WTC11 (cell line): ENCODE measurements at regions not wholly inside any gene's neighbourhood (a gene's known extent, or its start where the extent isn't known, plus 50 kb on each side); places are given as distances from the start of the nearest gene placed in this dataset.

Experiments
- ATAC-seq: fragments of 200-7000 bp; cut with Tn5 transposase; 2 replicates; pipeline ENCODE4 v1.10.0; 2021; ENCODE audit warnings: mild to moderate bottlenecking, moderate library complexity
- CTCF ChIA-PET: fragments of 300-600 bp; sonication (Branson Sonifier 250); formaldehyde crosslinking; loops from one replicate; lab custom pipeline; 2021; ENCODE audit warnings: antibody characterized with exemption; lab: Charles Lee
- POLR2A ChIA-PET: fragments of 350-600 bp; sonication (Branson Sonifier 250); formaldehyde crosslinking; loops from one replicate; lab custom pipeline; 2021; ENCODE audit warnings: antibody characterized with exemption; lab: Charles Lee
- DNase-seq: peaks from one replicate; pipeline ENCODE4 v3.0.0; 2021; ENCODE audit warnings: low spot score
- H3K27ac Mint-ChIP-seq: 2 replicates; pipeline ENCODE4 v1.8.0; 2021; ENCODE audit warnings: mixed read lengths
- H3K27me3 Mint-ChIP-seq: 2 replicates; pipeline ENCODE4 v1.8.0; 2021; ENCODE audit warnings: low read depth, mild to moderate bottlenecking, moderate library complexity, mixed read lengths
- H3K36me3 Mint-ChIP-seq: 2 replicates; pipeline ENCODE4 v1.8.0; 2021; ENCODE audit warnings: mixed read lengths
- H3K4me1 Mint-ChIP-seq: 2 replicates; pipeline ENCODE4 v1.8.0; 2022; ENCODE audit warnings: mixed read lengths
- H3K4me3 Mint-ChIP-seq: 2 replicates; pipeline ENCODE4 v1.8.0; 2021; ENCODE audit warnings: mild to moderate bottlenecking, moderate library complexity, mixed read lengths
- H3K9me3 Mint-ChIP-seq: 2 replicates; pipeline ENCODE4 v1.8.0; 2021; ENCODE audit warnings: mixed read lengths
- ATF6 ChIP-seq: sonication (generic); formaldehyde crosslinking; IDR thresholded peaks from 2 replicates; pipeline ENCODE4 v1.8.1; 2023; ENCODE audit warnings: mild to moderate bottlenecking, missing genetic modification reagents
- CBFB ChIP-seq: sonication (generic); formaldehyde crosslinking; IDR thresholded peaks from 2 replicates; pipeline ENCODE4 v1.8.1; 2022; ENCODE audit warnings: mild to moderate bottlenecking, low read depth, missing genetic modification reagents
- CDX4 ChIP-seq: fragments of 250-450 bp; sonication (Bioruptor Pico); IDR thresholded peaks from 2 replicates; pipeline ENCODE4 v1.9.0; 2021; ENCODE audit warnings: moderate library complexity, mild to moderate bottlenecking, inconsistent platforms, borderline replicate concordance
- ESRRA ChIP-seq: sonication (generic); formaldehyde crosslinking; IDR thresholded peaks from 2 replicates; pipeline ENCODE4 v1.8.1; 2022; ENCODE audit warnings: mild to moderate bottlenecking, missing genetic modification reagents, borderline replicate concordance
- FOXP1 ChIP-seq: sonication (generic); formaldehyde crosslinking; IDR thresholded peaks from 2 replicates; pipeline ENCODE4 v1.8.0; 2022; ENCODE audit warnings: missing genetic modification reagents, mild to moderate bottlenecking, moderate library complexity, borderline replicate concordance
- GTF2I ChIP-seq: fragments of 250-450 bp; sonication (Bioruptor Pico); conservative IDR thresholded peaks from 2 replicates; pipeline ENCODE4 v1.4.0; 2021; ENCODE audit warnings: mild to moderate bottlenecking
- JAZF1 ChIP-seq: fragments of 250-450 bp; sonication (Bioruptor Pico); IDR thresholded peaks from 2 replicates; pipeline ENCODE4 v1.9.0; 2021; ENCODE audit warnings: moderate library complexity, mild to moderate bottlenecking, inconsistent platforms
- KAT7 ChIP-seq: sonication (generic); formaldehyde crosslinking; IDR thresholded peaks from 2 replicates; pipeline ENCODE4 v1.8.1; 2023; ENCODE audit warnings: missing genetic modification reagents, mild to moderate bottlenecking, borderline replicate concordance
- MLX ChIP-seq: sonication (generic); formaldehyde crosslinking; IDR thresholded peaks from 2 replicates; pipeline ENCODE4 v1.8.1; 2023; ENCODE audit warnings: mild to moderate bottlenecking, missing genetic modification reagents, moderate library complexity
- MYBL2 ChIP-seq: sonication (generic); formaldehyde crosslinking; IDR thresholded peaks from 2 replicates; pipeline ENCODE4 v1.8.1; 2023; ENCODE audit warnings: mild to moderate bottlenecking, moderate library complexity, missing genetic modification reagents
- PREB ChIP-seq: sonication (generic); formaldehyde crosslinking; IDR thresholded peaks from 2 replicates; pipeline ENCODE4 v1.8.1; 2022; ENCODE audit warnings: mild to moderate bottlenecking, missing genetic modification reagents, moderate library complexity, borderline replicate concordance
- RELA ChIP-seq: sonication (generic); formaldehyde crosslinking; IDR thresholded peaks from 2 replicates; pipeline ENCODE4 v1.8.1; 2022; ENCODE audit warnings: missing genetic modification reagents, mild to moderate bottlenecking, borderline replicate concordance
- STAT6 ChIP-seq: sonication (generic); formaldehyde crosslinking; conservative IDR thresholded peaks from 2 replicates; pipeline ENCODE4 v1.8.1; 2023; ENCODE audit warnings: mild to moderate bottlenecking, low read depth, missing genetic modification reagents, moderate library complexity
- TP53 ChIP-seq: sonication (generic); formaldehyde crosslinking; IDR thresholded peaks from 2 replicates; pipeline ENCODE4 v1.8.1; 2023; ENCODE audit warnings: mild to moderate bottlenecking, missing genetic modification reagents
- USF1 ChIP-seq: sonication (generic); formaldehyde crosslinking; IDR thresholded peaks from 2 replicates; pipeline ENCODE4 v1.8.0; 2022; ENCODE audit warnings: mild to moderate bottlenecking, missing genetic modification reagents
- ZBTB21 ChIP-seq: sonication (generic); formaldehyde crosslinking; IDR thresholded peaks from 2 replicates; pipeline ENCODE4 v1.8.1; 2023; ENCODE audit warnings: mild to moderate bottlenecking, missing genetic modification reagents, borderline replicate concordance
- ZNF219 ChIP-seq: sonication (generic); formaldehyde crosslinking; IDR thresholded peaks from 2 replicates; pipeline ENCODE4 v1.8.0; 2023; ENCODE audit warnings: missing genetic modification reagents, mild to moderate bottlenecking, borderline replicate concordance
- ZNF281 ChIP-seq: sonication (generic); formaldehyde crosslinking; IDR thresholded peaks from 2 replicates; pipeline ENCODE4 v1.8.0; 2023; ENCODE audit warnings: mild to moderate bottlenecking, missing genetic modification reagents
- ZNF396 ChIP-seq: fragments of 250-450 bp; sonication (Bioruptor Pico); IDR thresholded peaks from 2 replicates; pipeline ENCODE4 v1.8.0; 2021; ENCODE audit warnings: mild to moderate bottlenecking, moderate library complexity, borderline replicate concordance
- ZNF425 ChIP-seq: fragments of 250-450 bp; sonication (Bioruptor Pico); conservative IDR thresholded peaks from 2 replicates; pipeline ENCODE4 v1.9.0; 2021; ENCODE audit warnings: mild to moderate bottlenecking

- ChIA-PET CTCF (interaction anchor here (1.6 to 1.8 kb wide), 2 partner anchors 15 to 63 kb away, joined by 4 to 9 read pairs; no protein-coding TSS in a partner anchor), POLR2A (no interaction called here)
- no peak for TF ChIP-seq JAZF1 (CRISPR knock-in tag)
- TF ChIP-seq ZNF425 = no peak
- TF ChIP-seq KAT7 (CRISPR knock-in tag) = no peak
- no peak for TF ChIP-seq MLX (CRISPR knock-in tag)
- TF ChIP-seq GTF2I (CRISPR knock-in tag) = no peak
- no peak for TF ChIP-seq TP53 (CRISPR knock-in tag)
- no peak for TF ChIP-seq ESRRA
- no peak for TF ChIP-seq FOXP1 (CRISPR knock-in tag)
- TF ChIP-seq ZNF396 (CRISPR knock-in tag) = no peak
- no peak for TF ChIP-seq RELA
- TF ChIP-seq CDX4 (CRISPR knock-in tag) = no peak
- no peak for TF ChIP-seq ATF6
- no peak for TF ChIP-seq STAT6 (CRISPR knock-in tag)
- no peak for TF ChIP-seq ZBTB21 (CRISPR knock-in tag)
- ATAC-seq = no peak
- H3K9me3 Mint-ChIP-seq = no peaks in the 10 kb centered on the region
- H3K27ac Mint-ChIP-seq = no peak overlapping the region
- peaks cover 55% of the 10 kb centered on the region for H3K4me1 Mint-ChIP-seq
- DNase-seq = no peak
- H3K36me3 Mint-ChIP-seq = no peaks in the 10 kb centered on the region
- H3K27me3 Mint-ChIP-seq = peaks cover 3% of the 10 kb centered on the region; the same call in 1 of the 2 replicates
- no peak overlapping the region for H3K4me3 Mint-ChIP-seq
These were observed 73.3 kb upstream of the LYZL2 start for GRCh38 chr10:30702860-30703259.

GRCh38 chr10:30701451-30702173 lies 72.1 kb upstream of the LYZL2 start:
- peak; percentile 29 for ATAC-seq
- TF ChIP-seq ZNF396 (CRISPR knock-in tag) = no peak
- TF ChIP-seq ZNF219 (CRISPR knock-in tag) = no peak
- TF ChIP-seq USF1 (CRISPR knock-in tag) = no peak
- no peak for TF ChIP-seq PREB (CRISPR knock-in tag)
- no peak for TF ChIP-seq CBFB (CRISPR knock-in tag)
- no peak for TF ChIP-seq ZNF281 (CRISPR knock-in tag)
- TF ChIP-seq MYBL2 = no peak

More at GRCh38 chr10:30701451-30702173, 72.1 kb upstream of the LYZL2 start:
- CTCF ChIA-PET = interaction anchor here (1.8 kb wide), 1 partner anchor 14 kb away, joined by 6 read pairs; no protein-coding TSS in a partner anchor
- DNase-seq = no peak
- no peaks in the 10 kb centered on the region for H3K36me3 Mint-ChIP-seq
- POLR2A ChIA-PET = no interaction called here
- H3K4me1 Mint-ChIP-seq = peaks cover 57% of the 10 kb centered on the region
- H3K4me3 Mint-ChIP-seq = no peak overlapping the region
- peaks cover 3% of the 10 kb centered on the region; the same call in 1 of the 2 replicates for H3K27me3 Mint-ChIP-seq
- H3K9me3 Mint-ChIP-seq = no peaks in the 10 kb centered on the region
- H3K27ac Mint-ChIP-seq = peak overlapping the region; percentile 41; the same call in 1 of the 2 replicates
